GM21529 (cell line): ENCODE measurements at regions not wholly inside any gene's neighbourhood (a gene's known extent, or its start where the extent isn't known, plus 50 kb on each side); places are given as distances from the start of the nearest gene placed in this dataset.

ENCODE experiments used
- ATAC-seq: cut with Tn5 transposase; IDR thresholded peaks from one replicate; pipeline ENCODE4 v1.9.1; 2021; ENCODE audit not compliant: unreplicated experiment

DNA sequence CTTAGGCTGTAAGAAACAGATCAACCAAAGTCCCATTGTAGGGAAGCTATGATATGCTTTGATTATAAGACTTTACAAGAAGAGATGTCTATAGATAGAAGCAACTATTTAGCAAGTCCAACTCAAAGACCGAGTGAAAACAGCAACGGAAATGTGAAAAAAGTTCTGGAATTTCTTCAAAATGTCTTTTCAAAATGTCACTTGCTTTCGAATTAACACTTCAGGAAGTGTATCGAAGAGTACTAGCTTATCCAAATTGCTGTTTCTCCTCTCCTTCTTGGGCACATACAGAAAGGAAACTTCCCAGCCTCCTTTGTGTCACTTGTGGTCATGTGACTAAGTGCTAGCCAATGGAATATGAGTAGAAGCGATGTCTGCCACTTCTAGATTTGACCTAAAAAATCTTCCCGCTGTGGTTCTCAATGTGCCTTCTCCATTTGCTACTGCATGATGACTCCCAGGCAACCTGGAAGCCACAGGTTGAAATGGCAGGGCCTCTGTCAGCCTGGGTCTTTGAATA is 89.9 kb downstream of the TSEN15 start:
- no peak for ATAC-seq

DNA sequence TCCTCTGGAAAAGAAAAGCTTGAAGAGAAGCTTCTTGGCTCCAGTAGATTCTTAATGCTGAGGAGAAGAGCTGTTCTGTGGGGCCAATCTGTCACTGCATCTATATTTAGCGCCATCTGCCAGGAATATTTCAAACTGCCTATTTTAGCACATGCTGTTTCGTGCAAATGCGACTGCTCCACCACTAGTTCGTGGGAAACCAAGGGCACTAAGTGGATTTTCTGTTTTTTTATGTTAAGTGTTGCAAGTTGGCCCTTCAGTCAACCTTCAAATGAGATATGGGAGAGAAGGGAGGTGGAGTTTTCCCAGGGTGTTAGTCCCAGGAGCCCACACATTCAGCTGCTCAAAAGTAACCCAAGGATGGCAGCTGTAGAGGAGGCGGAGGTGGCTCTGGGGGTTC is 91.9 kb downstream of the TSEN15 start:
- no peak for ATAC-seq

DNA sequence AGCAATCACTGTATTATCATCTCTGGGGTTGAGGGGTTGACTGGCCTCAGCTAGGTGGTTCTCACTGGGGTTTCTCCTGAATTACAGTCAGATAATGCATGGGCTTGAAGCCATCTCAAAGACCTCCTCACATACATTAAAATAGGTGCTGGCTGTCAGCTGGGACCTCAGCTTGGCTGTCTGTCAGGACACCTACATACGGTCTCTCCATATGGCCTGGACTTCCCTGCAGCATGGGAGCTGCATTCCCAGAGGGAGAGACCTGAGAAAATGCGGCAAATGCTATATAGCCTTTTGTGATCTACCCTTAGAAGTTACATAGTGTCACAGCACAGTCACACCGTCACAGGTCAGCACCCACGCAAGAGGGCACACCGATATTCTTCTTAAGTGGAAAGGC is 93.6 kb downstream of the TSEN15 start:
- ATAC-seq: no peak

DNA sequence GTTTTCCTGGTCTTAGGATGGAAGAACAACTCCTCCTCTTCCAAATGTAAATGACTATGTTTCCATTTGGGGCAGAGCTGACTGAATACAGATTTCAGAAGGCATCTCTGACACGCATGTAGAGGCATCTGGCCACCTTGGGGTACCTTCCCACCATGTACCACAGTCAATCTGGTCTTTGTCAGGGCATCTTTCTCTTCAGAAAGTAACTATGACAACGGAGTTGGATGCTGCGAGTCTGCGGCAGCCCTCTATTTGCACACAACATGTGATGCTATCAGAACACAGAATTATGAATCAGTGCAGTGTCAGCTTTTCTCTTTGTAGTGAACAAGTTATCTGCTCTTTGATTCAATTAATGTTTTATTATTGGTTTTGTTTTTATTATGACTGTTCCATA is 94.7 kb downstream of the TSEN15 start:
- no peak for ATAC-seq

DNA sequence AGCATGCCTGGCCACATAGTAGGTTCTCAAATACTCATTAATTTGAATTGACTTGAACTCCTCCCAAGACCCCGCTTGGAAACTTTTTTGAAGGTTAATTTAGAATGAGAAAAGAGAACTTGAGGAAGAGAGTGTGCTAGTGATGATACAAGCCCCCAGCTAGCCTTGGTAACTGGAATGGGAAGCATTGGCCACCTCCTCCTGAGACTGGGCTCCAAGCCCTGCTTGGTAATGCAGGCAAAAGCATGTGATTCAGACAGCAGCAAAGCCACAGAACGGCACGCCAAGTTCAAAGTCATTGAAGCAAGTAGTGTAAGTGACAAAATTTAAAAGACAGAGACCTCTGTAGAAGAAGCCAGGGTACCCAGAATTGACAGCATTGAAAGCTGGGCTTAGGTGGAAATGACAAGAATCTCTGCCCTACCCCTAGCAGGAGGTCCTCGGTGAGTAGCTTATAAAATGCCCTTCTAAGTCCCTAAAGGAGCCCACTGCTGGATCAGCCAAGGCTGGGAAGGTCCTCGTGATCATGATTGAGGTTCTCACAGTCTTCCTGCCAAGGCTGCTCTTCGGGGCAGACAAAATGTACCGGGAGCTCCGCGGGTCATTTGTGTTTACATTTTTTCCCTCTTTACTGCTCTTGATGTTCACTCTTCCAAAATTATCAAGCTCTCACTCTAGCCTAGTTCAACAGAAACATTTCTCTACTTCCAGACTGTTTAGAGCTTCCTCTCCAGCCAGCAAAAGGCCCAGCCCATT is 99.4 kb downstream of the TSEN15 start:
- ATAC-seq: no peak

DNA sequence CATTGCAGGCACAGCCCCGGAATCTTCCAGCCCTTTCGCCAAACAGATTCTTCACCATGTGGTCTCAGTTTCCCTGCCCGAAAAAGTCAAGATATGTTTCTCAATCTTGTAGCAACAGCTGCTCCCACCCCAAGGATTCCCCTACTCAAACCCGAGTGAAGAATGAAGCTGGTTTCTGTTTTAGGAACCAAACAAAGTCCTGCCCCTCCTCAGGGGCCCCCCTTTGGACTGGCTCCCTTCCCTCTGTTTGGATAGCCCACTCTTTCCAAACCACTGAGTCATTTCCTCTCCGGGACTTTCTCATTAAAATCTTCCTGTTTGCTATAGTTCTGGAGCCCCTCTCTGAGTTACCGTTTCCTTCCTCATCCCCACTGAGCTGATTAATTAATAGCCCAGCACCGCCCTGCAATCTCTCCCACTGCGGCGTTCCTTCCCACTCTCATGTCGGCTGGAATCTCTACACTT is 100.9 kb downstream of the TSEN15 start:
- no peak for ATAC-seq

DNA sequence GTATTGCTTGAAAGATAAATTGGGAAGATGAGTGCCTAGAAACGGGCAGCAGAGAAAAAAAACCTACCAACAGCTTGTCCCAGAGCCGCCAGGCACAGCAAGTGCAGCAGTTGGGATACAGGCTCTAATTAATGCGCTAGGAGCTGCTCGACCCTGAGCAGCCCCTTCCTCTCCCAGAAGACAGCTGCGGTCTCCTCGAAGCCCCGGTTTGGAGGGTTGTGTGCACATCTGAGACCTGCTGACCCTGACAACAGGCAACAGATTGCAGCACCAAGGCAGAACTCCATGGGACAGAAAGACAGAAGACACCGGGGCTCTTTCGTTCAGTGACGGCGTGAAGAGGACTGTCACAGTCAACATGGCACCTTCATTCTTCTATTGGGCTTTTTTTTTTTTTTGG is 101.4 kb downstream of the TSEN15 start:
- no peak for ATAC-seq

DNA sequence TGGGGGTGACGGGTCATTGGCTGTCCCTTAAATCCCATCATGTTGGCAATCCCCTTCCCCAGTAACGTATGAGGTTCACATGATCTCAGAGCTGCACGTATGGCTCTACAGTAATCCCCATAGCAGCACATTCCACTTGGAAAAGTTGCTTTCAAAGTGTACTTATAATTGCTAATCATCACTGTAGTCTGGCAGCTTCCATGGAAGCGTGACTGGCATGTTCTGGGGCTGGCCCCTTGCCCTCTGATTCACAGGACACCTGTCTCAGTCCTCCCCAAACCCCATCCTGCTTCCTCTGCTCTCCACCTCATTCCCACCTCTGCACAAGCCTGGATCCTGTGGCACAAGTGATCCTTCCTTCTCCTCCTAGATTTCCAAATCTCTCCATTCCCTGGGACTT is 102.2 kb downstream of the TSEN15 start:
- no peak for ATAC-seq

DNA sequence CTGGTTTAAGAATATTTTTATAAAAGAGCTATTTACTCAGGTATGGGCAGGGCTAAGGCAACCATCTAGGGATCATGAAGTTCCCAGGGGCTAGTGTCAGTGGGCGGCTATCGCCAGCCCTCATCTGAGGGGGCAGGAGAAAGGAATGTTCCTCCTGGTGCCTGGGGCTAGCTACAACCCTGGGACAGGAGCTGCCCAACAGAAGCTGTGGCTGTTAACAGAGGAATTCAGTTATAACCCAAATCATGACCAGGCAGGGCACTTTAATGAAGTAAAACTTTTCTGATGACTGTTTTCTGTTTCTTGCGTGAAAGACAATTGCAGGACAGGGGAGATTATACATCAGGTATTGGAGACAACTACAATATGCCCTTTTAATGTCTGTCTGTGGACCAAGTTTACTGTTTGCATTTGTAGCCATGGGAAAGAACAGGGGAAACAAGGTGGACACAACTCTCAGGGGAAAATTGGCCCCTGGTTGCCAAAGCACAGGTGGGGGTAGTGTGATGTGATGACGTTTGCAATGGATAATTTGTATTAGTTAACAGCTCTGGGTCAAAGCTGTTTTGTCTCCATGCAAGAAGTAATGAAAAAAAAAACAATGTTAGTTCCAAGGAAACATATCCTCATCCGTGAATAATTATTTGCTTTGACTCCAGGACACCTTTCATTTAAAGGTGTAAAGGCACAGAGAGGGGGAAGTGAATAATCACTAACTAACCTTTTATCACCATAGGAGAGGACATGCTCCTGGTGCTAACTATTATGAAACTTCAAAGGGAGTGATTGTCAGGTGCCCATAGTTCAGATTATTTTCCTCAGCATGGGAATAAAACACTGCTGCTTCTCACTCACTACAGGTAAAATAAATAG is 105.2 kb downstream of the TSEN15 start:
- no peak for ATAC-seq

DNA sequence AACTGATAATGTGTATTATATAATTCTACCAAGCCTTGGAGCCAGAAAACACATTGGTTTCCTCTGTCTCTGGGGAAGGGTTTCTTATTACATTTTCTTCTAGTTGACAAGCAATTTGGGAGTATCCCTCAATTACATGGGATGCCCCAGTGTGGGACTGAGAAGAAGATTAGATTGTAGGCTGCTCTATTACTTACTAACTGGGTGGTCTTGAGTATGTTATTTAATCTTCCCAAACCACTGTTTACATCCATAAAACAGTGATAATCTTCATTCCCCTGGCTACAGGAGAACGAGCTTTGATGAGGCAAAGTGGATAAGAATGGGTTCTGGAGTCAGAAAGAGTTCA is 105.8 kb downstream of the TSEN15 start:
- no peak for ATAC-seq

DNA sequence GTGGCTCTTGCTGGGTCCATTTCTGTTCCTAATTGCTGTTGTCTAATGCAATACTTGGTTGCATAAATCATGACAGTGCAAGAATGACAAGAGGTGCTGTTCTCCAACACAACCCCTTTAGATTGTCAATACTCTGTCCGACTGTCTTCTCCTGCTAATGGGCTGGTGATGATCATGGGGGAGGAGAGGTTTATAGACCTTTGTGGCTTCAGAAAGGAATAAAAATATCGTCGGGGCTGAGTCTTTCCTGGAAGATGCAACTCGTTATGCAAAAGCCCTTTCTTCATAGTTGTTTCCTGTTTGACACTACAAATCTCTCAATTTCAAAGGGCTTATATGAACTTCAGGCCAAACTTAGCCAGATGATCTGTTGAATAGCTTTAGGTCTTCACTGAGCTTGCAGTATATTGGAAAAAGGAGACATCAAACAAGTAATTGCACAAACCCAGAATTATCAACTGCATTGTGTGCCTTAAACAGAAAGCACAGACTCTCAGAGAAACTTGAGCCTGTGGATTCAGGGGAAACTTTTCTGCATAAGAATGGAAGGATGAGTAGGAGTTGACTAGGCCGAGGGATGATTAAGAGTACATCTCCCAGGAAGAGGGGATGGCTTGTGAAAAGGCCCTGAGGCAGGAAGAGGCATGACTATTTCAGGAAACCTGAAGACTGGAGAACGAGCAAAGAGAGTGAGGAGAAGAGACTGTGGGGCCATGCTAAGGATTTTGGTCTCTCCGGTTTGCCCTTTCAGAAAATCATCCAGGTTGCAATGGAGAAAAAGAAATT is 107.6 kb downstream of the TSEN15 start:
- ATAC-seq: no peak

DNA sequence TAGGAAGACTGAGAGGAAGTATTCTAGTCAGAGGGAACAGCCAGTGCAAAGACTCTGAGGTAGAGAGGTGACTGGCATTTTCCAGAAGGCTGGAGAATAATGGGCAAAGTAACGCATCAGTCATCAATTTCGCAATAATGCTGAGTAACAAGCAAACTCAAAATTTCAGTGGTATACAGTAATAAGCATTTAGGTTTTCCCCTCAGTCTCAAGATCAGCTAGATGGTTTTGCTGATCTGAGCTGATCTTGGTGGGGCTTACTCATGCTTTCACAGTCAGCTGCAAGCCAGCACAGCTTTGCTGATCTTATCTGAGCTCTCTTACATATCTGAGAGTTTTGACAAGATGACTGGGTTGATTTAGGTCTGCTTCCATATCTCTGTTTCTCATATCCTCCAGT is 108.7 kb downstream of the TSEN15 start:
- no peak for ATAC-seq

DNA sequence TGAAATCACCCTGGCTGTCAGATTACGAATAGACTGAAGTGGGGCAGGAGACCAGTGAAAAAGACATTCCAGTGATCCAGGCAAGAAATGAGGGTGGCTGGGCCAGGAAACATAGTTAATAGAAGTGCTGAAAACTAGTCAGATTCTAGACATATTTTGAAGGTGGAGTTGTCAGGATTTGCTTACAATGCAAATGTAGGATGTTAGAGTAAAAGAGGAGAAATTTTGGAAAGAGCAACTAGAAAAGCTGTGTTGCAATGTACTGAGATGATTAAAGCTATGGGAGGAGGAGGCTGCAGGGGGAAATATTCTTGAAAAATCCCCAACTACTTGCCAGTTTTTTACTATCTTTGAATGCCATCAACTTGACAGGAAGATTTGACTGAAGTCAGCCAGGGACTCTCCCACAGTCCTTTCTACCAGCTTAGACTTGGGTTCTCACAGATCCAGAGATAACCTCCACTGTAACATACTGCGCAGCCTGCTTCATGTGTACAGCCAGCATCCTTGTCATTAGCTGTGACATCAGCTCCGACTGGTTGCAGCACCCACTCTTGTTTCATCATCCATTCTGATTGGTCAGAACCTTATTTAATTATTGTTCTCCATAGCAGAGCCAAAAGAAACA is 109.7 kb downstream of the TSEN15 start:
- ATAC-seq: no peak

DNA sequence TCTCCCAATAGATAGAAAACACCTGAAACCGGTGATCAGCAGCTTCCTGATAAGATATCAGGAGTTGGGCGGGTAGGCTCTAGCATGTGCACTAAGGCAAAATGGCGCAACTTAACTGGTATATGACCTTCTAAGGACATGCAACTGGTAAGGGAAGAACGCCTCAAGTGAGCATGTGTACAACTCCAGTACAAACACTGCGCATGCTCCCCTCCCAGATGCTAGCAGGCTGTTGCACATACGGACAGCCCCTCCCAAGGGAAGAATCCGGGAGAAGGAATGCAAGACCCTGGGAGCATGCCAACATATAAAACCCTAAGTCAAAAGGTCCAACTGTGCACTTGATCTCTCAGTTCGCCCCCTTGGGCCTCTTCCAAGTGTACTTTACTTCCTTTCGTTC is 110.8 kb downstream of the TSEN15 start:
- ATAC-seq: no peak

DNA sequence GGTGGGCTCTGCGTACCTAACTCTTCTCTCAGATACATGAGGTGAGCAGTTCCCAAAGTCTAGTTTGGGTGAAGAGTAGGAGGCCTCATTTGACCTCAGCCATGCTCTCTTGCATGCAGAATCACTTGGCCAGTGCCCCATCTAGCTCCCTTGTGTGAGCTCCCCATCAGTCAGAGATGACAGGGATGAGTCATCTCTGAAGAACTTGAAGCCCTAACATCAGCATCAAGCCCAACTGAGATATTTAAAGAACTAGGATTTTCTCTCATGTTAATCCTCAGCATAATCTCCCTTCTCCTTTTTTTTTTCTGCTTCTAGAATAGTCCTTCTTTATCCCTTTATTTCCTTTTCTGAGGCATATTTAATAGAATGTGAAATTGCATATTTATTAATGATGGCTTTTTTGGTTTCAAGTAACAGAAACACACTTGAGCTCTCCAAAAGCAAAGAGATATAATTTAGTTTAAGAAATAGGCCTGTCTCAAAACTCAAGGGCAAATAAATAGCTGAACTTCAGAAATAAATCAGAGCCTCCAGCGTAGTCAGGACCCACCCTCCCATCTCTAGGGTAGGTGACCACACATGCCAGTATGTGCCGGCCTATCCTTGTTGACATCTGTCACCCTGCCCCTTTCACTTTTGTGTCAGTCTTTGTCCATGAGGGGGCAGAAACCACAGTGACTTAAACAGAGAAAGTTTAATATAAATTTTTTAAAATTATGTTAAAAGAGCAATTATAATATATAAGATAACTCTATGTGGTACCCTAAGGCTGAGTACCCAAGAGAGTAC is 112.3 kb downstream of the TSEN15 start:
- ATAC-seq: peak; percentile 84

DNA sequence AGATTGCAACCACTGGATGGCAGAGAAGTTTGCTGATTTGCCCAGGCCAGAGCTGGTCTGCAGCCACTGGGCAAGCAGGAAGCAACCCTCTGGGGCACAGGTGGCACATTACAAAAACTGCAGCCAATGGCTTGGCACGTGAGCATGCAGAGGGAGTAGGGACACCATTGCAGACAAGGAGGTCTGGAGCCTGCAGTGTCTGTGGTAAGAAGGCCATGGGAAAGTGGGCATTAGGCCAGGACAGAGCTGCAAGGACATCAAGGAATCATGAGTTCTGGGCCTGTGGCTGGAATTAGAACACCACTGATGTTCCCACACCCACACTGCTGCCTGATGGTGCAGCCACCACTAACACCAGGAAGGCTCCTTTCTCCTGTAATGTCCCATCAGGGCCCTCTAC is 113.0 kb downstream of the TSEN15 start:
- no peak for ATAC-seq

DNA sequence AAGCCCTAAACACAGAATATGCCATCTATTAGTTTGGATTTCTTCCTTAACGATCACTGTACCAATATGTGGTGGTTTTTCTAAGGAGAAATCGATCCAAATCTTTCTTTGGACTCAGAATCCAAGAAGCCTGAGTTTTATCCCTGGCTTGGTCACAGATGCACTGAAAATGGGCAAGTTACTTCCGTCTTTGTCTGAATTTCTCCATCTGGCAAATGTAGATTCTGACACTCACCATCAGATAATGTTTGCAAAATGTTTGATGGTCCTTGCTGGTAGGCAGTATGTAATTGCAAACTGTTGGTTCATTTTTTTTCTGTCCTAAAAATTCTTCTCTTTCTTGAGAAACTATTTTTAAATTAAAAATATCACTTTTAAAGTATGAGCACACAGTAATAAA is 115.0 kb downstream of the TSEN15 start:
- ATAC-seq: no peak

DNA sequence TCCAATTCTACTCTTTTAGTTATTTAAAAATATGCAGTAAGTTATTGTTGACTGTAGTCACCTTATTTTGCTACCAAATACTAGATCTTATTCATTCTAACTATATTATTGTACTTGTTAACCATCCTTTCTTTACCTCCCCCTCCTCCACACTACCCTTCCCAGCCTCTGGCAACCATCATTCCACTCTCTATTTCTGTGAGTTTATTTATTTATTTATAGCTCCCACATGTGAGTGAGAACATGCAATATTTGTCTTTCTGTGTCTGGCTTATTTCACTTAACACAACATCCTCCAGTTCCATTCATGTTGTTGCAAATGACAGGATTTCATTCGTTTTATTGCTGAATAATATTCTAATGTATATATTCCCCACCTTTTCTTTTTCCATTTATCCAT is 115.8 kb downstream of the TSEN15 start:
- ATAC-seq: no peak

DNA sequence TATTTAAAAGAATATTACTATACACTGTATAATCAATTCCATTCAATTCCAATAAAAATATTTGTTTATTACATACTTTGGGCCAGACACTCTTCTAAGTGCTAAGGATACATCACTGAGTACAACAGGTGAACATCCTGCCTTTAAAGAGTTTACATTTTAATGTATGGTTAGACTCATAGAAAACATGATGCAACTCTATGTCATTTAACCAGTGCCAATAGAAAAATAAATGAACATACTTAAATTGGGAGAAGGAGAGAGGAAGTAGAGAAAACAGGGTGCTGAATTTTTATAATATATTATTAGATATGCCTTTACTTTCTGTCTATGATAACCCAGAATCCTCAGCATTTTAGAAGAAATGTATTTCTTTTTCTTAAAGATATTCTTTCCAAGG is 119.2 kb downstream of the TSEN15 start:
- ATAC-seq: no peak

DNA sequence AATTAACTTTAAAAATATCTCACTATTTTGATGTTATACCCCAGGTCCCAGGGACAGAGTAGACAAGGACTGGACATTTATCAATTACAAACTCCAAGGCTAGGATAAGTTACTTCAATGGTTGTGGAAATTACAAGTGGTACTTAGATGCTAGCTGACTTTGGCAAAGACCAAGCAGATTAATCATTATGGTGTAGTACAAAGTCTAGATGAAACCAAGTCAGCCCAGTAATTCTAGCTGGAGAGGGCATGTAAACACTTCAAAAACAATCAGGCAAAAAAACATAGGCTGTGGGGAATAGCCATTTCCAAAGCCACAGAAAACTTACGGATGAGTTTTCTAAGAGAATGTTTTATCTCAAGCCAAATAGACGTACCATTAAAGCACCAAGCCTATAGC is 124.5 kb downstream of the TSEN15 start:
- ATAC-seq: no peak
